ENCODE measurements at regions not wholly inside any gene's neighbourhood (a gene's known extent, or its start where the extent isn't known, plus 50 kb on each side); places are given as distances from the start of the nearest gene placed in this dataset.
"Not testable (repeated sequence)": the region's sequence is repeated elsewhere in the genome, so short reads cannot be mapped to it uniquely, and the experiment has no call there.

DNA sequence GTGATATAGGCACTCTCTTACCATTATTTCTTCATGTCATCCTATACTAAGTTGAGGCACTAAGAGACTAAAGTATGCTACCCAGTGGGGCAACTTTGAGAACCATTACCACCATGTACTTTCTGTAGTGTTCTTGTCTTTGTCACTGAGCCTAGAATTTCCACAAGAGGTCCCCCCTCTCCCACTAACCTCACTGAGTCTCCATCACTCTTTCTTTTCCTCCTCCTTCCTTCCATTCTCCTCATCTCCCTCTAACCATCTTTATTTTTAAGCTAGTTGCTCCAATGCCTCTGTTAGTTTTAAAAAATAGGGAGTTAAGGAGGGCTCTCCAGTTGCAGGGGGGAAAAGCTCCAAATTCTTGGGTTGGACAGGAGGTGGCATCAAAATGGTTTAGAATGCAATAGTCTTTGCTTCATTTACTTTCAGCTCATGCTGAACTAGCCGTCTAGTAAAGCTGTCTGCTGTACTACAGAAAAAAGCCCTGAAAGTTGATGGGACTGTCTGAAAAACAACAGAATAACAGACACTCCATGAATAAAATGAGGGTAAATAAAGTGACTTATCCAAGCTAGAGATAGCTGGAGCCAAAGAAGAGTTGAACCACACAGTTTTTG is 85.1 kb upstream of the MYRIP start:
- no peak overlapping the region for H3K27ac ChIP-seq
- TF ChIP-seq ZFX (IDR thresholded peaks at IDR 0.05): no peak
- TF ChIP-seq, protein P1, sequence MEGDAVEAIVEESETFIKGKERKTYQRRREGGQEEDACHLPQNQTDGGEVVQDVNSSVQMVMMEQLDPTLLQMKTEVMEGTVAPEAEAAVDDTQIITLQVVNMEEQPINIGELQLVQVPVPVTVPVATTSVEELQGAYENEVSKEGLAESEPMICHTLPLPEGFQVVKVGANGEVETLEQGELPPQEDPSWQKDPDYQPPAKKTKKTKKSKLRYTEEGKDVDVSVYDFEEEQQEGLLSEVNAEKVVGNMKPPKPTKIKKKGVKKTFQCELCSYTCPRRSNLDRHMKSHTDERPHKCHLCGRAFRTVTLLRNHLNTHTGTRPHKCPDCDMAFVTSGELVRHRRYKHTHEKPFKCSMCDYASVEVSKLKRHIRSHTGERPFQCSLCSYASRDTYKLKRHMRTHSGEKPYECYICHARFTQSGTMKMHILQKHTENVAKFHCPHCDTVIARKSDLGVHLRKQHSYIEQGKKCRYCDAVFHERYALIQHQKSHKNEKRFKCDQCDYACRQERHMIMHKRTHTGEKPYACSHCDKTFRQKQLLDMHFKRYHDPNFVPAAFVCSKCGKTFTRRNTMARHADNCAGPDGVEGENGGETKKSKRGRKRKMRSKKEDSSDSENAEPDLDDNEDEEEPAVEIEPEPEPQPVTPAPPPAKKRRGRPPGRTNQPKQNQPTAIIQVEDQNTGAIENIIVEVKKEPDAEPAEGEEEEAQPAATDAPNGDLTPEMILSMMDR (conservative IDR thresholded peaks at IDR 0.05): peak; percentile 52

DNA sequence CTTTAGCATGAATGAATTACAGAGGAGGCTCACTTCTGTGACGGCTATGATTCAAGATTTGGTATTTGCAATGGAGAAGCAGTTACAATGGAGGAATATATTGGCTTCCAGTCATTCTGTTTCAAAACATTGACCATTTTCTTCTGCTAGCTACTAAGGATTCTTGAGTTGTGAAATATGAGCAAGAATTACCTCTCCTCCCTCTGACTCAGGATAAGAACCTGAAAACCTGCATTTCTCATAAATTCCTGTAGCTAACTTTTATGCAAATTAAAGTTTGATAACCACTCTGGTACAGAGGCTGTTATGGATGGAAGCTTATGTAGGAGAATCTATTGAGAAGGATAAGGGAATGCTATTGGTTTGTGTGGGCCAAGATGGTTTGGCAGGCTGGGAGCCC is 84.1 kb upstream of the MYRIP start:
- TF ChIP-seq, protein P1 (conservative IDR thresholded peaks at IDR 0.05): no peak
- TF ChIP-seq ZFX (IDR thresholded peaks at IDR 0.05): no peak
- H3K27ac ChIP-seq: no peak overlapping the region

- TF ChIP-seq, protein P1 (conservative IDR thresholded peaks at IDR 0.05): no peak
- TF ChIP-seq ZFX (IDR thresholded peaks at IDR 0.05): no peak
- H3K27ac ChIP-seq: no peak overlapping the region
Measured at GRCh38 chr3:39727415-39727814, 82.0 kb upstream of the MYRIP start.

DNA sequence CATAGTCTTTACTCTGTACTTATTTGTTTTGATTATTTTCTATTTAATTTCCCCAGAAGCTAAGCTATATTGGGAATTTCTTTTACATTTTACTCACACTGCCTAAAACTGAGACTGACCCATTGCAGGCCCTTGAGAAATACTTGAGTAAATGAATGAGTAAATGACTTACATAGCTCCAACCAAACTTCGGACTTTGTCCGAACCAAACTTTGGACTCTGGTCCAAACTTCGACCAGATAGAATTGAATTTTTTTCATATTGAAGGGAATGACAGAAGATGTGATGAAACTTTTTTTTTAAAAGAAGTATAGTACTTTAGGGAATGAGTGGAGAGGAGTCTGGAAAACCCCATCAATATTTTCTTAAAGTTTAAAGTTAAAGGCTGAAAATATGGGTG is 75.6 kb upstream of the MYRIP start:
- TF ChIP-seq, protein P1 (conservative IDR thresholded peaks at IDR 0.05): no peak
- TF ChIP-seq ZFX (IDR thresholded peaks at IDR 0.05): no peak
- no peak overlapping the region for H3K27ac ChIP-seq

DNA sequence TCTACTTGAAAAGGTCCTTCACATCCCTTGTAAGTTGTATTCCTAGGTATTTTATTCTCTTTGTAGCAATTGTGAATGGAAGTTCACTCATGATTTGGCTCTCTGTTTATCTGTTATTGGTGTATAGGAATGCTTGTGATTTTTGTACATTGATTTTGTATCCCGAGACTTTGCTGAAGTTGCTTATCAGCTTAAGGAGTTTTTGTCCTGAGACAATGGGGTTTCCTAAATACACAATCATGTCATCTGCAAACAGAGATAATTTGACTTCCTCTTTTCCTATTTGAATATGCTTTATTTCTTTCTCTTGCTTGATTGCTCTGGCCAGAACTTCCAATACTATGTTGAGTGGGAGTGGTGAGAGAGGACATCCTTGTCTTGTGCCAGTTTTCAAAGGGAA is 69.8 kb upstream of the MYRIP start:
- H3K27ac ChIP-seq: not testable (repeated sequence)

- TF ChIP-seq, protein P1 (conservative IDR thresholded peaks at IDR 0.05): no peak
Measured at GRCh38 chr3:39744746-39745145, 64.7 kb upstream of the MYRIP start.

DNA sequence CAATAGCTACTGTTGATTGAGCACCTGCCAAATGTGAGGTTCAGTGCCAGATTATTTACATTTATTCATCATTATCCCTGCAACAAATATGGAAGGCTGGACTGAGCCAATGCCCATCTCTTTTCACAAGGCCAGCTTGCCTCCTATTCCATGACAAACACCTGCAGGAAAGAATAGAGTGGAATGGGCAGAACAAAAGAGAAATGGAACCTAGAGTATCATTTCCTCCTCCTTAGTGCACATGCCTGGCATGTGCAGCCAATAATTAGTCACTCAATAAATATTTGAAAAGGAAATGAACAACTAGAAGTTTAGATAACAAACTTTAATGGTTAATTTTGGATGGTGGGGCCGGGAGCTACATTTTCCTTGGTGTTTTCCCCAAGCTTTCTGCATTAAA is 61.4 kb upstream of the MYRIP start:
- H3K27ac ChIP-seq: peak overlapping the region; percentile 41; the same call in 1 of the 2 replicates
- TF ChIP-seq, protein P1 (conservative IDR thresholded peaks at IDR 0.05): no peak
- no peak for TF ChIP-seq ZFX (IDR thresholded peaks at IDR 0.05)

More at GRCh38 chr3:39744746-39745145, 64.7 kb upstream of the MYRIP start:
- no peak overlapping the region for H3K27ac ChIP-seq

DNA sequence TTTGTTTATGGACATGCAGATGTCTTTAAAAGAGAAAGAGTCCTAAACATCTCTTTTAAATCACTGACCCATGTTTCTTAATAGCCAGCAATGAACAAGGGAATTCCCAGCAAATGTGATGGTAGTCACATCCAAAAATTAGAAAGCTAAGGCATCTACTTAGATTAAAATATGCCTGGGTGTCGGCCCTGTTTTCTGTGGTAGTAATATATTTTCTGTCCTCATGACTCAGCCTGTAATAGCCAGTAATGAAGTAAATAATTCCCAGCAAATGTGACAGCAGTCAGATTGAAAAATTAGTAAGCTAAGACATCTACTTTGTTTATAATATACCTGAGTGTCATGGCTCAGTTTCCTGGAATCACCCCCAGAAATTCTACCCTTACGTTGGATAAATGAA is 60.6 kb upstream of the MYRIP start:
- H3K27ac ChIP-seq: peak overlapping the region; percentile 51; the same call in 1 of the 2 replicates
- TF ChIP-seq, protein P1 (conservative IDR thresholded peaks at IDR 0.05): no peak
- no peak for TF ChIP-seq ZFX (IDR thresholded peaks at IDR 0.05)
